Activated CD4-positive, alpha-beta T cell treated with anti-CD3 and anti-CD28 coated beads for 36 hours (primary cell): ENCODE measurements at regions not wholly inside any gene's neighbourhood (a gene's known extent, or its start where the extent isn't known, plus 50 kb on each side); places are given as distances from the start of the nearest gene placed in this dataset.
"Not testable (repeated sequence)": the region's sequence is repeated elsewhere in the genome, so short reads cannot be mapped to it uniquely, and the experiment has no call there.

Experiments used
- ATAC-seq: fragments of 200-7000 bp; cut with Tn5 transposase; one replicate; pipeline ENCODE4 v1.10.0; 2021; ENCODE audit warnings: mild to moderate bottlenecking, moderate library complexity
- CTCF ChIA-PET: fragments of 350-600 bp; sonication (Branson Sonifier 250); formaldehyde crosslinking; loops from one replicate; lab custom pipeline; 2021; ENCODE audit warnings: antibody characterized with exemption; lab: Charles Lee
- POLR2A ChIA-PET: fragments of 350-600 bp; sonication (Branson Sonifier 250); formaldehyde crosslinking; loops from one replicate; lab custom pipeline; 2021; ENCODE audit warnings: antibody characterized with exemption, inconsistent platforms; lab: Charles Lee
- DNase-seq: peaks from one replicate; pipeline ENCODE4 v3.0.0-alpha.2; 2020
- H3K27ac Mint-ChIP-seq: one replicate; pipeline ENCODE4 v1.8.0; 2021; ENCODE audit warnings: mixed read lengths
- H3K27me3 Mint-ChIP-seq: one replicate; pipeline ENCODE4 v1.8.0; 2021; ENCODE audit warnings: mixed read lengths
- H3K36me3 Mint-ChIP-seq: one replicate; pipeline ENCODE4 v1.8.0; 2021; ENCODE audit warnings: low read depth, mixed read lengths
- H3K4me1 Mint-ChIP-seq: one replicate; pipeline ENCODE4 v1.8.0; 2021; ENCODE audit warnings: mixed read lengths
- H3K4me3 Mint-ChIP-seq: one replicate; pipeline ENCODE4 v1.8.0; 2021; ENCODE audit warnings: mild to moderate bottlenecking, moderate library complexity, mixed read lengths
- H3K9me3 Mint-ChIP-seq: one replicate; pipeline ENCODE4 v1.8.0; 2021; ENCODE audit warnings: low read depth, mixed read lengths
- intact Hi-C, 2 experiments: fragments of 100-400 bp; cut with DNase I in 1 of 2; cut with micrococcal nuclease in 1 of 2; formaldehyde crosslinking; loops; one replicate each; pipeline versions ENCODE4 v1.14.2 to v1.15.1; 2022 to 2024; cut with DNase I, micrococcal nuclease

- H3K9me3 Mint-ChIP-seq, H3K4me3 Mint-ChIP-seq, DNase-seq, H3K27me3 Mint-ChIP-seq, H3K27ac Mint-ChIP-seq, CTCF ChIA-PET, ATAC-seq, intact Hi-C loops, H3K4me1 Mint-ChIP-seq, POLR2A ChIA-PET, H3K36me3 Mint-ChIP-seq: not testable (repeated sequence)
Measured at GRCh38 chr9:42239445-42240260, 56.2 kb downstream of the SPATA31A6 start.

DNA sequence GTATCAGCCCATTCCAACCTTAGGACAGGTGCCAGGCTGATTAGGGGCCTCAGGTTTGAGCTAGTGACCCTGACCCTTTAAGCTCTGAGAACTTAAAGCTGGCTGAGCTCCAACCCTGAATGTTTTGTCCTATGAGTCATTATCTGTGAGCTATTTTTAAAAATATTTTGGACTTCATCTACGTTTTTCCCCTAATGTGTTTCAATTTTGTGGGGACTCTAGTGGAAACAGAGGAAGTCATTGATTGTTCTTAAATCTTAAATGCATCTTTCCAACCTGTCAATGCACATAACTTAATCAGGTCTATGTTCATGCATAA, 56.8 kb downstream of the SPATA31A6 start:
- DNase-seq, ATAC-seq, H3K27me3 Mint-ChIP-seq, CTCF ChIA-PET, H3K4me1 Mint-ChIP-seq, POLR2A ChIA-PET, intact Hi-C loops, H3K9me3 Mint-ChIP-seq, H3K27ac Mint-ChIP-seq, H3K4me3 Mint-ChIP-seq, H3K36me3 Mint-ChIP-seq: not testable (repeated sequence)

DNA sequence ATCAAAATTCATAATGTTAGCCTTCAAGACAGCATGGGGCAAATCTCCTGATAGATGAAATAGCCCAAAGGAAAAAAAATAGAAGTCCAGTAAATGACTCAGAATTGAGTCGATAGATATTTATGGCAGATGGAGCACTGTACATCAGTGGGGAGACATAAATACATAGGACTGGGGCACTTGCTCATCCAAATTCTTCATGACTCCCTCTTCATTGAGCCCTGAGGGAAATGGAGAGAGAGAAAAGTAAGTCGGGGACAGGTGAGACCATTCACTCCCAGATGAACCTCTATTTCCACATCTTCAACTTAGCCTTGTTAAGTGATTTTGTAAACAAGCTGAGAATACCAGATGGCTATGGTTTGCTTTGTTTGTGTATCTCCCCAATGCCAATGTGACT, 59.8 kb downstream of the SPATA31A6 start:
- POLR2A ChIA-PET, H3K9me3 Mint-ChIP-seq, H3K27ac Mint-ChIP-seq, H3K4me1 Mint-ChIP-seq, H3K27me3 Mint-ChIP-seq, intact Hi-C loops, ATAC-seq, CTCF ChIA-PET, H3K4me3 Mint-ChIP-seq, DNase-seq, H3K36me3 Mint-ChIP-seq: not testable (repeated sequence)

- H3K4me1 Mint-ChIP-seq, POLR2A ChIA-PET, H3K27me3 Mint-ChIP-seq, DNase-seq, H3K36me3 Mint-ChIP-seq, H3K4me3 Mint-ChIP-seq, intact Hi-C loops, H3K27ac Mint-ChIP-seq, CTCF ChIA-PET, H3K9me3 Mint-ChIP-seq, ATAC-seq: not testable (repeated sequence)
Measured at GRCh38 chr9:42243822-42244221, 60.4 kb downstream of the SPATA31A6 start.

DNA sequence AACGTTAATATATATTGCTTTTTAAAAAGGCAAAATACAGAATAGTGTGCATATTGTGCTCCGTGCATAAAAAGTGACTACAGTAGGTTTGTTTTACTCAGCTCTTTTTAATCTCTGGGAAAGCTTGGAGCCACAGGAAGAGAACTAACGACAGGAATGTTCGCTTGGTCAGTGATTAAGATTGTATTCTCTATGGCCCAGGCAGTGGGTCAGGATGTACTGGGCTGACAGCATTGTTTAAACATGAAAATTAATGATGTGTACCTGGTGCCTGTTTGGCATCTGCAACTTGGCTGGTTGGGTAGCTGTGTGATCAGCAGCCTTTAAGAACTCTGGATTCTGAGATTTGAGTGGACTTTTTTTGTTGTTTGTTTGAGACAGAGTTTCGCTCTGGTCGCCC, 85.3 kb downstream of the SPATA31A6 start:
- DNase-seq, H3K27ac Mint-ChIP-seq, H3K4me1 Mint-ChIP-seq, ATAC-seq, H3K36me3 Mint-ChIP-seq, CTCF ChIA-PET, H3K27me3 Mint-ChIP-seq, H3K4me3 Mint-ChIP-seq, POLR2A ChIA-PET, intact Hi-C loops, H3K9me3 Mint-ChIP-seq: not testable (repeated sequence)

GRCh38 chr9:42269171-42269570, 85.7 kb downstream of the SPATA31A6 start:
- H3K9me3 Mint-ChIP-seq, result not testable (repeated sequence)

DNA sequence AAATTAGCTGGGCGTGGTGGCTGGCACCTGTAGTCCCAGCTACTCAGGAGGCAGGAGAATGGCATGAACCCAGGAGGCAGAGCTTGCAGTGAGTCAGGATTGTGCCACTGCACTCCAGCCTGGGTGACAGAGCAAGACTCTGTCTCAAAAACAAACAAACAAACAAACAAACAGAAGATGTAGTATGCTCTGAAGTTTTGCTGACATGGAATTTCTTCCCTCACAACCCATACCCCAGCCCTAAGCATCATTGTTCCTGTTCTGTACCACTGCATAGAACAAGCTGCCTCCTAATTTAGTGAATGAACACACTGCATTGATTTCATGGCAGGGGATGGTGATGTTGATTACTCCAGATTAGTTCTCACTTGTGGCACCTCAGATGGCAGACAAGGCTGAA, 89.7 kb downstream of the SPATA31A6 start:
- not testable (repeated sequence) for ATAC-seq

More at GRCh38 chr9:42269171-42269570, 85.7 kb downstream of the SPATA31A6 start:
- H3K4me1 Mint-ChIP-seq, H3K36me3 Mint-ChIP-seq, DNase-seq, intact Hi-C loops, H3K27me3 Mint-ChIP-seq, H3K4me3 Mint-ChIP-seq, POLR2A ChIA-PET, H3K27ac Mint-ChIP-seq, CTCF ChIA-PET, ATAC-seq: not testable (repeated sequence)

DNA sequence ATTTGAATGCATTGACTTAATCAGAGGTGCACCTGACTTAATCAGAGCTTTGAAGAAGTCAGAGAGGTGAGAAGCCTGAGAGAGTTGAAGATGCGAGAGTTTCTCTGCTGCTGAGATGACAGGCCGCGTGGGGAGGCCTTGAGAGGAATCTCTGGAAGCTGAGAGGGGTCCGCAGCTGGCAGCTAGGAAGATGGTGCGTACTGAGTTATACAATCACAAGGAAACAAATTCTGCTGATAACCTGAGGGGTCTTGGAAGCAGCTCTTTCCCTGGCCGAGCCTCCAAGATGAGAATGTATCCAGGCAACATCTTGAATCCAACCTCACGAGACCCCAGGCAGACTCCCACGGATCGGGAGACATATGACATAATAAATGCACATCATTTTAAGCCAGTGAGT, 91.7 kb downstream of the SPATA31A6 start:
- ChIA-PET POLR2A (no interaction called here), CTCF (no interaction called here)
- no peaks in the 10 kb centered on the region for H3K27me3 Mint-ChIP-seq
- ATAC-seq, result no peak
- intact Hi-C loops, result no loop called here
- no peaks in the 10 kb centered on the region for H3K36me3 Mint-ChIP-seq
- H3K4me3 Mint-ChIP-seq, result no peak overlapping the region
- DNase-seq, result no peak
- H3K27ac Mint-ChIP-seq, result no peak overlapping the region
- H3K9me3 Mint-ChIP-seq, result peaks cover 2% of the 10 kb centered on the region
- no peaks in the 10 kb centered on the region for H3K4me1 Mint-ChIP-seq

More for the DNA sequence above, 89.7 kb downstream of the SPATA31A6 start:
- H3K4me3 Mint-ChIP-seq, H3K36me3 Mint-ChIP-seq, H3K9me3 Mint-ChIP-seq, POLR2A ChIA-PET, H3K27ac Mint-ChIP-seq, H3K4me1 Mint-ChIP-seq, H3K27me3 Mint-ChIP-seq, CTCF ChIA-PET, DNase-seq, intact Hi-C loops: not testable (repeated sequence)

DNA sequence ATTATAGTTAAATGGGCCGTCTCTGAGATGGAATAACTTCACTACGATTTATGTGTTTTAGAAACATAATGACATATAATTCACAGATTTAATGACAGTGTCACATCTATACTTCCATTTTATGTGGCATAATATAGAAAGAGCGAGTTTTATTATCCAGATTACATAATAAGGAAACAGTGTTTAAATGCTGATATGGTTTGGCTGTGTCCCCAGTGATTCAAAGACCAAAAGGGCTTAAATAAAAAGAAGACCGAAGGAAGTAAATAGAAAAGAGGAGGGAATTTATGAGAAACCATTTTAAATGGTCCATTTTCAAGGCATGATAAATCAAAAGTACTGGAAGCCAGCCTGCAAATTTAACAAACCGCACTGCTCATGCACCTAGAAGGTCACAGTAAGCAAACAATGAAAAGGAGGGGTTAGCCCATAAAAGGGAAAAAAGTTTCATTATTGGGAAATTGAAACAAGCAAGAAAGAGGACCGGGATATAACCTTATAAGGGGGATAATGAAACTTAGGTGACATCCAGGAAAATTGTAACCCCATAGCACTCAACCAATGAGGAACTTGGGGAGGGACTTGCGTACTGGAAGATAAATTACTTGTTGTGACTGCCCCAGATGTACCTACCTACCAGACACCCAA, 99.2 kb downstream of the SPATA31A6 start:
- ATAC-seq, H3K36me3 Mint-ChIP-seq, DNase-seq, intact Hi-C loops, H3K4me3 Mint-ChIP-seq, H3K27me3 Mint-ChIP-seq, H3K27ac Mint-ChIP-seq, H3K9me3 Mint-ChIP-seq, H3K4me1 Mint-ChIP-seq, CTCF ChIA-PET, POLR2A ChIA-PET: not testable (repeated sequence)

GRCh38 chr9:42283179-42283543, 99.7 kb downstream of the SPATA31A6 start:
- CTCF ChIA-PET, ATAC-seq: not testable (repeated sequence)

DNA sequence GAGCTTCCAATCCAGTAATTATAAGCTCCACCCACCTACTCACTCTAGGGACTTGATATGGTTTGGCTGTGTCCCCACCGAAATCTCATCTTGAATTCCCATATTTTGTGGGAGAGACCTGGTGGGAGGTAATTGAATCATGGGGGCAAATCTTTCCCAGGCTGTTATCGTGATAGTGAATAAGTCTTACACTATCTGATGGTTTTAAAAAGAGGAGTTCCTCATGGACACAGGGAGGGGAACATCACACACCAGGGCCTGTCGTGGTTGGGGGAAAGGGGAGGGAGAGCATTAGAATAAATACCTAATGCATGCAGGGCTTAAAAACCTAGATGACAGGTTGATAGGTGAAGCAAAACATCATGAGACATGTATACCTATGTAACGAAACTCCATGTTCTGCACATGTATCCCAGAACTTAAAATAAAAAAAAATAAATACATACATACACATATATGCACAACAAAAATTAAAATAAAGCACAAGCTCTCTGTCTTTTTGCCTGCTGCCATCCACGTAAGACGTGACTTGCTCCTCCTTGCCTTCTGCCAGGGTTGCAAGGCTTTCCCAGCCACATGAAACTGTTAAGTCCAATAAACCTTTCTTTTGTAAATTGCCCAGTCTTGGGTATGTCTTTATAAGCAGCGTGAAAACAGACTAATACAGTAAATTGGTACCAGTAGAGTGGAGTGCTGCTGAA, 102.8 kb downstream of the SPATA31A6 start:
- CTCF ChIA-PET, H3K27me3 Mint-ChIP-seq, H3K4me1 Mint-ChIP-seq, H3K9me3 Mint-ChIP-seq, H3K27ac Mint-ChIP-seq, intact Hi-C loops, ATAC-seq, DNase-seq, POLR2A ChIA-PET, H3K36me3 Mint-ChIP-seq, H3K4me3 Mint-ChIP-seq: not testable (repeated sequence)

More at GRCh38 chr9:42283179-42283543, 99.7 kb downstream of the SPATA31A6 start:
- H3K4me3 Mint-ChIP-seq, H3K27me3 Mint-ChIP-seq, H3K27ac Mint-ChIP-seq, POLR2A ChIA-PET, intact Hi-C loops, DNase-seq, H3K9me3 Mint-ChIP-seq, H3K4me1 Mint-ChIP-seq, H3K36me3 Mint-ChIP-seq: not testable (repeated sequence)
